Endothelial cell of umbilical vein (primary cell): ENCODE measurements at regions not wholly inside any gene's neighbourhood (a gene's known extent, or its start where the extent isn't known, plus 50 kb on each side); places are given as distances from the start of the nearest gene placed in this dataset.

Source experiments
- BruUV-seq: library from RNA; stranded (reverse); fragments of 400-500 nt; replicated peaks from 2 replicates; lab custom pipeline; 2021; lab: Mats Ljungman, UMichigan
- CTCF ChIA-PET: fragments of 300-600, 350-600 bp; sonication (Branson Sonifier 250); formaldehyde crosslinking; loops from one replicate; lab custom pipeline; 2021; ENCODE audit warnings: antibody characterized with exemption, inconsistent platforms; lab: Charles Lee
- POLR2A ChIA-PET: fragments of 300-600, 350-600 bp; sonication (Branson Sonifier 250); formaldehyde crosslinking; loops from one replicate; lab custom pipeline; 2021; ENCODE audit warnings: antibody characterized with exemption, inconsistent platforms; lab: Charles Lee
- DNase-seq: peaks from one replicate; pipeline ENCODE4 v3.0.0-alpha.2; 2011; ENCODE audit warnings: low read depth, low spot score
- FAIRE-seq: peaks from 2 replicates; lab custom pipeline; 2011; peaks lifted over from hg19 to GRCh38; lab: Jason Lieb, UNC
- H2AFZ ChIP-seq: 2 replicates; pipeline ENCODE4 v1.6.0; 2012; ENCODE audit warnings: low read depth, low read length, control low read depth, inconsistent platforms
- H3K27ac ChIP-seq: 2 replicates; pipeline ENCODE4 v1.5.1; 2011; ENCODE audit warnings: low read depth, mild to moderate bottlenecking, control low read depth, low read length, moderate library complexity; ENCODE audit not compliant: insufficient read depth
- H3K27me3 ChIP-seq, 2 experiments: 2 replicates each; pipeline versions ENCODE4 v1.6.0 to v1.6.1; 2011; ENCODE audit warnings: low read length in 2 of 2, mixed read lengths in 1 of 2; ENCODE audit not compliant: control insufficient read depth in 2 of 2, insufficient read depth in 2 of 2
- H3K36me3 ChIP-seq, 2 experiments: 2 replicates in 1 of 2; 3 replicates in 1 of 2; pipeline ENCODE4 v1.5.1; 2011; ENCODE audit warnings: low read length in 2 of 2, mild to moderate bottlenecking in 1 of 2, moderate library complexity in 1 of 2; ENCODE audit not compliant: control insufficient read depth in 2 of 2, insufficient read depth in 2 of 2; ENCODE audit errors: extremely low read depth in 1 of 2
- H3K4me1 ChIP-seq: 3 replicates; pipeline ENCODE4 v1.5.1; 2011; ENCODE audit warnings: mild to moderate bottlenecking, low read length; ENCODE audit not compliant: control insufficient read depth, insufficient read depth; ENCODE audit errors: extremely low read depth
- H3K4me2 ChIP-seq: 2 replicates; pipeline ENCODE4 v1.6.1; 2011; ENCODE audit warnings: low read length, control low read depth, mixed read lengths; ENCODE audit not compliant: insufficient read depth
- H3K4me3 ChIP-seq, 3 experiments: fragments of 200-600 bp in 1 of 3; sonication (generic), shearing (Covaris generic) in 1 of 3; replicated peaks in 1 of 3; 2 replicates each; pipeline ENCODE4 v1.5.1; 2011 to 2016; ENCODE audit warnings: control low read depth in 3 of 3, low read length in 3 of 3, mild to moderate bottlenecking in 2 of 3, inconsistent platforms in 1 of 3, low read depth in 1 of 3, moderate library complexity in 1 of 3; ENCODE audit not compliant: insufficient read depth in 1 of 3
- H3K79me2 ChIP-seq: 2 replicates; pipeline ENCODE4 v1.6.0; 2012; ENCODE audit warnings: low read length, inconsistent platforms; ENCODE audit not compliant: control insufficient read depth, insufficient read depth
- H3K9ac ChIP-seq: replicated peaks from 2 replicates; pipeline ENCODE3; 2011; ENCODE audit warnings: low read length, control low read depth; ENCODE audit not compliant: insufficient read depth; ENCODE audit errors: extremely low read depth
- H3K9me1 ChIP-seq: replicated peaks from 3 replicates; pipeline ENCODE4 v1.6.0; 2011; ENCODE audit warnings: mild to moderate bottlenecking, low read length; ENCODE audit not compliant: control insufficient read depth, insufficient read depth; ENCODE audit errors: extremely low read depth
- H3K9me3 ChIP-seq: replicated peaks from 2 replicates; pipeline ENCODE4 v1.5.1; 2012; ENCODE audit warnings: low read length, inconsistent platforms; ENCODE audit not compliant: control insufficient read depth, insufficient read depth
- H4K20me1 ChIP-seq: replicated peaks from 2 replicates; pipeline ENCODE3; 2011; ENCODE audit warnings: mild to moderate bottlenecking, low read length; ENCODE audit not compliant: control insufficient read depth, insufficient read depth; ENCODE audit errors: extremely low read depth
- EZH2 ChIP-seq: IDR thresholded peaks from 2 replicates; pipeline ENCODE4 v1.6.1; 2012; ENCODE audit warnings: borderline replicate concordance, low read depth, mild to moderate bottlenecking, moderate library complexity, low read length, inconsistent platforms; ENCODE audit not compliant: severe bottlenecking
- FOS ChIP-seq: IDR thresholded peaks from 2 replicates; pipeline ENCODE4 v1.6.1; 2011; ENCODE audit warnings: mild to moderate bottlenecking, low read length, moderate library complexity, borderline replicate concordance; ENCODE audit not compliant: insufficient read depth
- GATA2 ChIP-seq: IDR thresholded peaks from 2 replicates; pipeline ENCODE4 v1.7.0; 2011; ENCODE audit warnings: low read depth, mild to moderate bottlenecking, moderate library complexity, mixed read lengths, low read length; ENCODE audit not compliant: insufficient read length, insufficient read depth
- JUN ChIP-seq: IDR thresholded peaks from 2 replicates; pipeline ENCODE4 v1.6.1; 2011; ENCODE audit warnings: borderline replicate concordance, low read depth; ENCODE audit not compliant: insufficient read length, insufficient read depth
- MYC ChIP-seq: IDR thresholded peaks from one replicate; pipeline ENCODE4 v1.6.1; 2011; ENCODE audit warnings: mild to moderate bottlenecking, low read depth, low read length
- POLR2A ChIP-seq: IDR thresholded peaks from 2 replicates; pipeline ENCODE4 v1.6.1; 2012; ENCODE audit warnings: low read depth, mild to moderate bottlenecking, control low read depth, low read length
- POLR2AphosphoS5 ChIP-seq: IDR thresholded peaks from 2 replicates; pipeline ENCODE4 v1.6.1; 2012; ENCODE audit warnings: low read depth, mild to moderate bottlenecking, control low read depth, low read length, moderate library complexity; ENCODE audit not compliant: insufficient read depth
- dilution Hi-C: fragments of 300-500 bp; cut with MboI; formaldehyde crosslinking; loops from one replicate; pipeline ENCODE4 v1.15.0; 2019; ENCODE audit warnings: low sequenced_read_pairs; ENCODE audit not compliant: extremely low pct_ligation_motif_present
- intact Hi-C: fragments of 100-400 bp; cut with micrococcal nuclease; formaldehyde crosslinking; loops from one replicate; pipeline ENCODE4 v1.10.0; 2022
- TF ChIP-seq, protein P1 (sequence below): IDR thresholded peaks from 2 replicates; pipeline ENCODE4 v1.6.1; 2011; ENCODE audit not compliant: insufficient read depth, insufficient read length
- TF ChIP-seq, protein P2 (sequence below), 2 donors: IDR thresholded peaks; 1 replicate in 1 of 2; 2 replicates in 1 of 2; pipeline ENCODE4 v1.5.1; 2011; ENCODE audit warnings: low read length in 2 of 2, mild to moderate bottlenecking in 2 of 2, moderate library complexity in 2 of 2, control low read depth in 1 of 2, inconsistent platforms in 1 of 2, low read depth in 1 of 2; ENCODE audit not compliant: insufficient read depth in 1 of 2; ENCODE audit errors: extremely low read depth in 1 of 2

DNA sequence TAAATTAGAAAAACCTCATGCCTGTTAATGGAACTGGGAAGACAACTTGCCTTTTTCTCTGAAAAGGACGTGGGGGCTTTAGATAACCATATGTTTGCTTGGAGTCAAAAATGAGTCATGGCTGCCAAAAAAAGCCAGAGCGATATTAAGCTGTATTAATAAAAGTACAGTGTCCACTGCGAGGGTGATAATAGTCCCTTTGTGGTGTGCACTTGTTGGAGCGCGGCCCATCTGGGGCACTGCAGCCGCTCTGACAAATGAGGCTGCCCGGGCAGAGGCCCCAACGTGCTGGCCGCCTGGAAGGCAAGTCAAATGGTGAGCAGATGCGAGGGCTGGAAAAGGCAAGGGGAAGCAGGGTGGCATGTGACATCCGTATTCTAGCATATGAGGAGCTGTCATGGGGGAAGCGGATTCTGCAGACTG, 103.3 kb upstream of the NCK2 start:
- intact Hi-C loops (no loop called here), dilution Hi-C loops (no loop called here)
- H2AFZ ChIP-seq: no peak overlapping the region
- TF ChIP-seq FOS (no peak), MYC (no peak), POLR2A (no peak), POLR2AphosphoS5 (no peak), GATA2 (no peak), EZH2 (no peak), JUN (no peak)
- TF ChIP-seq, protein P1, sequence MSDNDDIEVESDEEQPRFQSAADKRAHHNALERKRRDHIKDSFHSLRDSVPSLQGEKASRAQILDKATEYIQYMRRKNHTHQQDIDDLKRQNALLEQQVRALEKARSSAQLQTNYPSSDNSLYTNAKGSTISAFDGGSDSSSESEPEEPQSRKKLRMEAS: no peak
- TF ChIP-seq, protein P2, sequence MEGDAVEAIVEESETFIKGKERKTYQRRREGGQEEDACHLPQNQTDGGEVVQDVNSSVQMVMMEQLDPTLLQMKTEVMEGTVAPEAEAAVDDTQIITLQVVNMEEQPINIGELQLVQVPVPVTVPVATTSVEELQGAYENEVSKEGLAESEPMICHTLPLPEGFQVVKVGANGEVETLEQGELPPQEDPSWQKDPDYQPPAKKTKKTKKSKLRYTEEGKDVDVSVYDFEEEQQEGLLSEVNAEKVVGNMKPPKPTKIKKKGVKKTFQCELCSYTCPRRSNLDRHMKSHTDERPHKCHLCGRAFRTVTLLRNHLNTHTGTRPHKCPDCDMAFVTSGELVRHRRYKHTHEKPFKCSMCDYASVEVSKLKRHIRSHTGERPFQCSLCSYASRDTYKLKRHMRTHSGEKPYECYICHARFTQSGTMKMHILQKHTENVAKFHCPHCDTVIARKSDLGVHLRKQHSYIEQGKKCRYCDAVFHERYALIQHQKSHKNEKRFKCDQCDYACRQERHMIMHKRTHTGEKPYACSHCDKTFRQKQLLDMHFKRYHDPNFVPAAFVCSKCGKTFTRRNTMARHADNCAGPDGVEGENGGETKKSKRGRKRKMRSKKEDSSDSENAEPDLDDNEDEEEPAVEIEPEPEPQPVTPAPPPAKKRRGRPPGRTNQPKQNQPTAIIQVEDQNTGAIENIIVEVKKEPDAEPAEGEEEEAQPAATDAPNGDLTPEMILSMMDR (IDR thresholded peaks at IDR 0.05; ENCODE audit: extremely low read depth in 1 of 2, insufficient read depth in 1 of 2, low read depth in 1 of 2, low read length in 2 of 2): no peak
- H3K9me1 ChIP-seq: no peaks in the 10 kb centered on the region
- H3K4me2 ChIP-seq: no peak overlapping the region
- H3K79me2 ChIP-seq: no peaks in the 10 kb centered on the region
- no peaks in the 10 kb centered on the region for H3K27me3 ChIP-seq
- no peaks in the 10 kb centered on the region for H3K36me3 ChIP-seq
- no peaks in the 10 kb centered on the region for H3K9me3 ChIP-seq
- no peak overlapping the region for H3K4me3 ChIP-seq
- CTCF ChIA-PET: no interaction called here
- POLR2A ChIA-PET: no interaction called here
- FAIRE-seq (no peak), DNase-seq (no peak)
- no peaks in the 10 kb centered on the region for H3K4me1 ChIP-seq
- H4K20me1 ChIP-seq: no peaks in the 10 kb centered on the region
- no TSS peak for BruUV-seq
- no peak overlapping the region for H3K9ac ChIP-seq
- no peak overlapping the region for H3K27ac ChIP-seq
